Small intestine (tissue), 7 donors: ENCODE measurements at regions not wholly inside any gene's neighbourhood (a gene's known extent, or its start where the extent isn't known, plus 50 kb on each side); places are given as distances from the start of the nearest gene placed in this dataset.

Experiments
- DNase-seq, 2 donors: peaks; one replicate each; pipeline versions ENCODE4 v3.0.0 to v3.0.0-alpha.2; 2013
- FAIRE-seq: peaks from 2 replicates; lab custom pipeline; 2012; peaks lifted over from hg19 to GRCh38; lab: Jason Lieb, UNC
- H3K27ac ChIP-seq, 3 donors: one replicate each; pipeline ENCODE4 v1.5.1; 2013; ENCODE audit warnings: low read length in 2 of 3, mild to moderate bottlenecking in 2 of 3, control low read depth in 1 of 3, inconsistent platforms in 1 of 3, low read depth in 1 of 3, moderate library complexity in 1 of 3
- H3K27me3 ChIP-seq, 3 donors: one replicate each; pipeline ENCODE4 v1.6.1; 2013; ENCODE audit warnings: low read length in 3 of 3, inconsistent platforms in 1 of 3; ENCODE audit not compliant: control insufficient read depth in 3 of 3, insufficient read depth in 3 of 3
- H3K36me3 ChIP-seq, 3 donors: one replicate each; pipeline ENCODE4 v1.6.1; 2013; ENCODE audit warnings: low read length in 3 of 3, inconsistent platforms in 1 of 3, low read depth in 1 of 3, mild to moderate bottlenecking in 1 of 3, moderate library complexity in 1 of 3; ENCODE audit not compliant: control insufficient read depth in 3 of 3, insufficient read depth in 2 of 3
- H3K4me1 ChIP-seq, 3 donors: one replicate each; pipeline ENCODE4 v1.6.1; 2013; ENCODE audit warnings: low read length in 2 of 3, inconsistent platforms in 1 of 3, low read depth in 1 of 3, mild to moderate bottlenecking in 1 of 3, moderate library complexity in 1 of 3; ENCODE audit not compliant: control insufficient read depth in 3 of 3, insufficient read depth in 2 of 3
- H3K4me3 ChIP-seq, 3 donors: one replicate each; pipeline ENCODE4 v1.5.1; 2013; ENCODE audit warnings: low read length in 3 of 3, control low read depth in 1 of 3, inconsistent platforms in 1 of 3, low read depth in 1 of 3, mild to moderate bottlenecking in 1 of 3, moderate library complexity in 1 of 3
- H3K9me3 ChIP-seq, 2 donors: one replicate each; pipeline ENCODE4 v1.6.1; 2013; ENCODE audit warnings: low read depth in 1 of 2, low read length in 1 of 2; ENCODE audit not compliant: control insufficient read depth in 2 of 2, insufficient read depth in 1 of 2
- WGBS, 3 donors: extraction: QIAGEN DNeasy Blood & Tissue Kit; methylation state at CpG; one replicate each; pipeline ENCODE4 v1.1.7; 2013; 5-methylcytosine and 5-hydroxymethylcytosine counted together
- donor health status: healthy with polysubstance abuse.
- donor health status: control.
- donor health status: control.
- donor health status: Bipolar disorder and iron deficiency.
- donor health status: healthy.

- H3K27me3 ChIP-seq: no peaks in the 10 kb centered on the region
- WGBS, 3 donors: 90 to 91% (median 90%) methylated on average over 3 of the region's 3 CpGs
- FAIRE-seq (no peak), DNase-seq (no peak)
- no peaks in the 10 kb centered on the region for H3K9me3 ChIP-seq
- no peaks in the 10 kb centered on the region for H3K36me3 ChIP-seq
- H3K4me1 ChIP-seq: no peaks in the 10 kb centered on the region
- no peak overlapping the region for H3K27ac ChIP-seq
- H3K4me3 ChIP-seq: no peak overlapping the region
These were observed 936.2 kb upstream of the CHORDC1 start for GRCh38 chr11:91158891-91159537.

GRCh38 chr11:91158297-91158696, 935.4 kb upstream of the CHORDC1 start:
- Histone ChIP-seq H3K4me1 (no peaks in the 10 kb centered on the region), H3K27me3 (no peaks in the 10 kb centered on the region), H3K9me3 (no peaks in the 10 kb centered on the region), H3K4me3 (no peak overlapping the region), H3K36me3 (no peaks in the 10 kb centered on the region), H3K27ac (no peak overlapping the region)
- 46 to 60% (median 48%) methylated on average over 1 of the region's 1 CpG for WGBS, 3 donors
- FAIRE-seq (no peak), DNase-seq (no peak)

- Histone ChIP-seq H3K27ac (no peak overlapping the region), H3K9me3 (peaks cover 0 to 7% of the 10 kb centered on the region in 2 donors), H3K36me3 (no peaks in the 10 kb centered on the region), H3K4me1 (no peaks in the 10 kb centered on the region), H3K27me3 (no peaks in the 10 kb centered on the region), H3K4me3 (no peak overlapping the region)
- FAIRE-seq (no peak), DNase-seq (no peak)
- 77 to 83% (median 77%) methylated on average over 8 of the region's 8 CpGs for WGBS, 3 donors
These were observed 933.2 kb upstream of the CHORDC1 start for GRCh38 chr11:91156041-91156440.

GRCh38 chr11:91147885-91148284, 925.0 kb upstream of the CHORDC1 start:
- FAIRE-seq (no peak), DNase-seq (no peak)
- Histone ChIP-seq H3K4me3 (no peak overlapping the region), H3K4me1 (no peaks in the 10 kb centered on the region), H3K36me3 (no peaks in the 10 kb centered on the region), H3K9me3 (peaks cover 0 to 7% of the 10 kb centered on the region in 2 donors), H3K27me3 (no peaks in the 10 kb centered on the region), H3K27ac (no peak overlapping the region)
- whole genome bisulfite sequencing, 3 donors: 58 to 68% (median 63%) methylated on average over 2 of the region's 2 CpGs

GRCh38 chr11:91141655-91142054, 918.8 kb upstream of the CHORDC1 start:
- 69 to 84% (median 76%) methylated on average over 3 of the region's 3 CpGs for WGBS, 3 donors
- H3K27me3 ChIP-seq: no peaks in the 10 kb centered on the region
- H3K4me1 ChIP-seq: no peaks in the 10 kb centered on the region
- FAIRE-seq (no peak), DNase-seq (no peak)
- H3K9me3 ChIP-seq: no peaks in the 10 kb centered on the region
- no peak overlapping the region for H3K27ac ChIP-seq
- H3K36me3 ChIP-seq: no peaks in the 10 kb centered on the region
- no peak overlapping the region for H3K4me3 ChIP-seq

GRCh38 chr11:91136631-91137030, 913.8 kb upstream of the CHORDC1 start:
- Histone ChIP-seq H3K27me3 (no peaks in the 10 kb centered on the region), H3K9me3 (no peaks in the 10 kb centered on the region), H3K36me3 (no peaks in the 10 kb centered on the region), H3K4me1 (no peaks in the 10 kb centered on the region), H3K27ac (no peak overlapping the region), H3K4me3 (no peak overlapping the region)
- DNase-seq (no peak), FAIRE-seq (no peak)
- WGBS, 3 donors: 84 to 88% (median 85%) methylated on average over 2 of the region's 2 CpGs

- DNase-seq (no peak), FAIRE-seq (no peak)
- Histone ChIP-seq H3K27me3 (no peaks in the 10 kb centered on the region), H3K36me3 (no peaks in the 10 kb centered on the region), H3K27ac (no peak overlapping the region), H3K9me3 (no peaks in the 10 kb centered on the region), H3K4me1 (no peaks in the 10 kb centered on the region), H3K4me3 (no peak overlapping the region)
These were observed 910.5 kb upstream of the CHORDC1 start for GRCh38 chr11:91133361-91133760.

GRCh38 chr11:91129596-91129995, 906.7 kb upstream of the CHORDC1 start:
- Histone ChIP-seq H3K27ac (no peak overlapping the region), H3K27me3 (no peaks in the 10 kb centered on the region), H3K36me3 (no peaks in the 10 kb centered on the region), H3K4me1 (no peaks in the 10 kb centered on the region), H3K9me3 (no peaks in the 10 kb centered on the region), H3K4me3 (no peak overlapping the region)
- 74 to 78% (median 75%) methylated on average over 3 of the region's 3 CpGs for WGBS, 3 donors
- FAIRE-seq: no peak
- DNase-seq: no peak

GRCh38 chr11:91124363-91124762, 901.5 kb upstream of the CHORDC1 start:
- 96 to 100% (median 97%) methylated on average over 1 of the region's 1 CpG for WGBS, 3 donors
- no peaks in the 10 kb centered on the region for H3K9me3 ChIP-seq
- H3K36me3 ChIP-seq: no peaks in the 10 kb centered on the region
- DNase-seq (no peak), FAIRE-seq (no peak)
- no peak overlapping the region for H3K27ac ChIP-seq
- H3K27me3 ChIP-seq: no peaks in the 10 kb centered on the region
- no peak overlapping the region for H3K4me3 ChIP-seq
- no peaks in the 10 kb centered on the region for H3K4me1 ChIP-seq
